Kidney epithelial cell (primary cell): ENCODE measurements at regions not wholly inside any gene's neighbourhood (a gene's known extent, or its start where the extent isn't known, plus 50 kb on each side); places are given as distances from the start of the nearest gene placed in this dataset.
"Not testable (repeated sequence)": the region's sequence is repeated elsewhere in the genome, so short reads cannot be mapped to it uniquely, and the experiment has no call there.

Source experiments
- DNase-seq: peaks from one replicate; pipeline ENCODE4 v3.0.0-alpha.2; 2010; ENCODE audit warnings: low read depth
- H3K27me3 ChIP-seq: 2 replicates; pipeline ENCODE4 v1.6.0; 2011; ENCODE audit warnings: low read length; ENCODE audit not compliant: control insufficient read depth, insufficient read depth
- H3K36me3 ChIP-seq: 2 replicates; pipeline ENCODE4 v1.5.1; 2011; ENCODE audit warnings: low read length; ENCODE audit not compliant: control insufficient read depth, insufficient read depth
- H3K4me3 ChIP-seq: 2 replicates; pipeline ENCODE4 v1.5.1; 2011; ENCODE audit warnings: low read depth, mild to moderate bottlenecking, control low read depth, low read length
- CTCF ChIP-seq: IDR thresholded peaks from 2 replicates; pipeline ENCODE4 v1.5.1; 2011; ENCODE audit warnings: mild to moderate bottlenecking, moderate library complexity, low read length, control low read depth, inconsistent platforms; ENCODE audit not compliant: insufficient read depth, poor library complexity, severe bottlenecking

- no peak overlapping the region for H3K4me3 ChIP-seq
- no peak for TF ChIP-seq CTCF
- H3K36me3 ChIP-seq = no peaks in the 10 kb centered on the region
- no peak for DNase-seq
- no peaks in the 10 kb centered on the region for H3K27me3 ChIP-seq
These were observed 428.9 kb downstream of the EPHA5 start for GRCh38 chr4:65241257-65241997.

DNA sequence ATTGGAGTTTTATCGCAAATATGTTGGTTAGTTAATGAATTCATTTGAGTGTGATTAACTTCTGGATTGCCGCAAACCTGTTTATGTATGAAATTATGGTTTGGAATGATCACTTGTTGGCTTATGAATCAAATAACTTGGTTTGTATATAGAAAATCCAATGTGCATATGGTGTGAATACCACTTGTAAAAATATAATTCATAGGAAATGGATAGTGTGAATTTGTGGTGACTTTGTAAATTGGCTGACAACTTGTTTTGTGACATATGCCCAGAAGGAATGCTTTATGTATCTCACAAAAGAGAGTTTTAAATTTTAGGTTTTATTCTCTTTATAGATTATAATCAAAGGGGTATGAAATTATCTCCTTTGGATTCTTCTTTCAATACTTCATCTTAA, 436.2 kb downstream of the EPHA5 start:
- DNase-seq = no peak
- no peak for TF ChIP-seq CTCF

DNA sequence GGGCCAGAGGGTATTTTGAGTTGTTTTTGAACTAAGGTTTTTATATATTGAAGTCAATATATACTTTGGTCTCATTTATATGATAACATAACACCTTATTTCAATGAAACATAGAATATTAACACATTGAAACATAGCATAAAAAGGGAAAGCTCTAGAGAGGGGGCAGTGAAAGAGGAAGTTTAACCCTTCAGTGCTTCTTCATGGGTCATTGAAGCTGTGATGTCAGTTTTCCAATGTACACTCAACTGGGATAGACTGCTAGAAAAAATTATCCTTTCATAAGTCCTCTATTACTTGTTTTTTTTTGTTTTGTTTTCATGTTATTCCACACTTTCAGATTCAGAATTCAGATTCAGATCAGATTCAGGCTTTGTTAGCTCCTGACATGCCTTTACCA, 442.7 kb downstream of the EPHA5 start:
- Histone ChIP-seq H3K36me3 (no peaks in the 10 kb centered on the region), H3K4me3 (no peak overlapping the region), H3K27me3 (no peaks in the 10 kb centered on the region)
- no peak for TF ChIP-seq CTCF
- DNase-seq = no peak

More for the DNA sequence above, 436.2 kb downstream of the EPHA5 start:
- H3K4me3 ChIP-seq = no peak overlapping the region
- H3K36me3 ChIP-seq = no peaks in the 10 kb centered on the region
- no peaks in the 10 kb centered on the region for H3K27me3 ChIP-seq

- Histone ChIP-seq H3K27me3 (no peaks in the 10 kb centered on the region), H3K36me3 (no peaks in the 10 kb centered on the region), H3K4me3 (no peak overlapping the region)
- no peak for DNase-seq
- no peak for TF ChIP-seq CTCF
These were observed 446.7 kb downstream of the EPHA5 start for GRCh38 chr4:65223601-65224000.

DNA sequence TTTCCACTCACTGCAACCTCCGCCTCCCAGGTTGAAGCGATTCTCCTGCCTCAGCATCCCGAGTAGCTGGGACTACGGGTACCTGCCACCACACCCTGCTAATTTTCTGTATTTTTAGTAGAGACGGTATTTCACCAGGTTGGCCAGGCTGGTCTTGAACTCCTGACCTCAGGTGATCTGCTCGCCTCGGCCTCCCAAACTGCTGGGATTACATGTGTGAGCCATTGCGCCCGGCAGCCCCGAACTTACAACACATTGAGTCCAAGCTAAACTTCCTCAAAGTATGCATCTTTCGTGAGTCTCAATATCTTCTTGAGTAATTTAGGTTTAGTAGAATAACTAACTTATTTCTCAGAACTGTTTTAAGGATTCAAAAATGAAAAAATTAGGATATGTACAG, 447.2 kb downstream of the EPHA5 start:
- H3K36me3 ChIP-seq, DNase-seq, H3K27me3 ChIP-seq, H3K4me3 ChIP-seq: not testable (repeated sequence)

DNA sequence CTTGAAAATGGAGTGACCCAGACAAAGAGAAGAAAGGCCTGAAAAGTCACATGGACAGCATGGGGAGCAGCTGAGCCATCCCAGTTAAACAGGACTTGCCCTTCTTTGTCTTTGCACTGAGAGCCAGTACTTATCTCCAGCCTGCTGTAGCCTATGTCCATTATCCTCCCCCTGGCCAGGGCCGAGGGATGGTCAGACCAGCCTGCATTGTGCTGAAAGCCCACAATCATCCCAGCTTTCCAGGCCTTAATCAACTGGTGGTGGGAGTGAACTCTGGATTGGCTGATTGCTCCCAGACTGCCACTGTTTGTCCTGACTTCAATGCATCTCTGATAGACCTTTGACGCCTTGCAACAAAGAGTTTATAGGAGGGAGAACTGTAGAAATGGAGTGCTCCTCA, 453.1 kb downstream of the EPHA5 start:
- Histone ChIP-seq H3K36me3 (no peaks in the 10 kb centered on the region), H3K27me3 (no peaks in the 10 kb centered on the region), H3K4me3 (no peak overlapping the region)
- DNase-seq = no peak
- no peak for TF ChIP-seq CTCF
